ENCODE measurements at regions not wholly inside any gene's neighbourhood (a gene's known extent, or its start where the extent isn't known, plus 50 kb on each side); places are given as distances from the start of the nearest gene placed in this dataset.

GRCh38 chrX:5057786-5058185, 1170.9 kb downstream of the NLGN4X start:
- Histone ChIP-seq H4K20me1 (replicated peaks; ENCODE audit: insufficient read depth) (no peaks in the 10 kb centered on the region), H3K4me2 (no peak overlapping the region), H3K9me2 (ENCODE audit: insufficient read depth) (no peaks in the 10 kb centered on the region), H3K36me3 (ENCODE audit: insufficient read depth) (no peaks in the 10 kb centered on the region), H3F3A (replicated peaks; ENCODE audit: low read depth) (no peaks in the 10 kb centered on the region), H3K79me2 (replicated peaks; ENCODE audit: insufficient read depth) (no peaks in the 10 kb centered on the region), H2AFZ (no peak overlapping the region), H3K27ac (ENCODE audit: low read depth) (no peak overlapping the region), H3K4me3 (no peak overlapping the region), H3K4me1 (ENCODE audit: insufficient read depth) (no peaks in the 10 kb centered on the region), H3K27me3 (ENCODE audit: insufficient read depth) (no peaks in the 10 kb centered on the region)
- no peaks in the 10 kb centered on the region for H3K27me3 Mint-ChIP-seq (ENCODE audit: insufficient read depth, low read depth, poor library complexity)
- TF ChIP-seq CREB1 (CRISPR knock-in tag; IDR thresholded peaks at IDR 0.05; ENCODE audit: low read depth) = no peak
- TF ChIP-seq ZNF462 (CRISPR knock-in tag; IDR thresholded peaks at IDR 0.05) = no peak
- TF ChIP-seq JUNB (IDR thresholded peaks at IDR 0.05; ENCODE audit: unreplicated experiment) = no peak
- no peak for TF ChIP-seq REST (IDR thresholded peaks at IDR 0.05; ENCODE audit: unreplicated experiment)
- TF ChIP-seq EZH2 (IDR thresholded peaks at IDR 0.05; ENCODE audit: low read depth, unreplicated experiment) = no peak
- TF ChIP-seq ZNF331 (CRISPR knock-in tag; IDR thresholded peaks at IDR 0.05; ENCODE audit: low read depth) = no peak
- TF ChIP-seq NANOG (IDR thresholded peaks at IDR 0.05; ENCODE audit: borderline replicate concordance) = no peak
- no peak for TF ChIP-seq EZH2phosphoT487 (IDR thresholded peaks at IDR 0.05; ENCODE audit: unreplicated experiment)
- no peak for TF ChIP-seq ZNF114 (CRISPR knock-in tag; IDR thresholded peaks at IDR 0.05)
- TF ChIP-seq ETS1 (IDR thresholded peaks at IDR 0.05) = no peak
- no peak for TF ChIP-seq STAT1 (IDR thresholded peaks at IDR 0.05; ENCODE audit: unreplicated experiment)
- TF ChIP-seq POLR2AphosphoS5 (IDR thresholded peaks at IDR 0.05; ENCODE audit: low read depth) = no peak
- no peak for TF ChIP-seq CTCF (conservative IDR thresholded peaks at IDR 0.05; ENCODE audit: low read depth in 2 of 2)
- ATAC-seq (no peak), DNase-seq (ENCODE audit: low spot score) (no peak)
- no peaks in the 10 kb centered on the region; the same call in 2 of the 3 replicates for H3K9me3 Mint-ChIP-seq
- H3K27ac Mint-ChIP-seq = no peak overlapping the region
- H3K36me3 Mint-ChIP-seq (ENCODE audit: low read depth) = no peaks in the 10 kb centered on the region
- H3K4me3 Mint-ChIP-seq = no peak overlapping the region
- peaks cover 7% of the 10 kb centered on the region; the same call in 2 of the 3 replicates for H3K4me1 Mint-ChIP-seq
